HEK293T (cell line): ENCODE measurements at regions not wholly inside any gene's neighbourhood (a gene's known extent, or its start where the extent isn't known, plus 50 kb on each side); places are given as distances from the start of the nearest gene placed in this dataset.

Experiments used
- CTCF ChIA-PET: fragments of 350-600 bp; formaldehyde crosslinking; extraction: SDS; loops from one replicate; lab custom pipeline; 2021; ENCODE audit warnings: antibody characterized with exemption, inconsistent platforms; lab: Yijun Ruan, JAX
- POLR2A ChIA-PET: fragments of 350-600 bp; formaldehyde crosslinking; extraction: SDS; loops from one replicate; lab custom pipeline; 2020; ENCODE audit warnings: antibody characterized with exemption, inconsistent platforms; lab: Yijun Ruan, JAX
- DNase-seq: peaks from one replicate; pipeline ENCODE4 v3.0.0; 2012; ENCODE audit warnings: mixed read lengths; ENCODE audit errors: extremely low spot score
- ARNT ChIP-seq: fragments of 450-650 bp; IDR thresholded peaks from 2 replicates; pipeline ENCODE4 v1.6.1; 2017; ENCODE audit warnings: mild to moderate bottlenecking
- BHLHE40 ChIP-seq: fragments of 450-650 bp; IDR thresholded peaks from 2 replicates; pipeline ENCODE4 v1.6.1; 2016; ENCODE audit warnings: mild to moderate bottlenecking, moderate library complexity, borderline replicate concordance
- CTBP1 ChIP-seq: fragments of 450-650 bp; IDR thresholded peaks from 2 replicates; pipeline ENCODE4 v1.6.1; 2016; ENCODE audit warnings: borderline replicate concordance
- ELF4 ChIP-seq: fragments of 450-650 bp; IDR thresholded peaks from 2 replicates; pipeline ENCODE4 v1.6.1; 2017; ENCODE audit warnings: antibody characterized with exemption
- FOXA1 ChIP-seq: fragments of 450-650 bp; IDR thresholded peaks from 2 replicates; pipeline ENCODE4 v1.6.1; 2016; ENCODE audit warnings: mild to moderate bottlenecking
- FOXK2 ChIP-seq: fragments of 450-650 bp; IDR thresholded peaks from 2 replicates; pipeline ENCODE4 v1.6.1; 2016; ENCODE audit warnings: mild to moderate bottlenecking
- FOXM1 ChIP-seq: fragments of 450-650 bp; IDR thresholded peaks from 2 replicates; pipeline ENCODE4 v1.6.1; 2017; ENCODE audit warnings: mild to moderate bottlenecking, borderline replicate concordance
- HDGF ChIP-seq: fragments of 450-650 bp; IDR thresholded peaks from 2 replicates; pipeline ENCODE4 v1.6.1; 2017; ENCODE audit warnings: antibody characterized with exemption, borderline replicate concordance
- L3MBTL2 ChIP-seq: fragments of 450-650 bp; conservative IDR thresholded peaks from 2 replicates; pipeline ENCODE4 v1.6.1; 2016; ENCODE audit warnings: mild to moderate bottlenecking
- LEF1 ChIP-seq: fragments of 450-650 bp; IDR thresholded peaks from 2 replicates; pipeline ENCODE4 v1.6.1; 2017; ENCODE audit warnings: mild to moderate bottlenecking, borderline replicate concordance
- NFRKB ChIP-seq: fragments of 450-650 bp; IDR thresholded peaks from 2 replicates; pipeline ENCODE4 v1.6.1; 2016; ENCODE audit warnings: mild to moderate bottlenecking, moderate library complexity
- SP1 ChIP-seq: fragments of 450-650 bp; IDR thresholded peaks from 2 replicates; pipeline ENCODE4 v1.6.1; 2017
- SUZ12 ChIP-seq: fragments of 450-650 bp; IDR thresholded peaks from 2 replicates; pipeline ENCODE4 v1.6.1; 2016; ENCODE audit warnings: mild to moderate bottlenecking
- TARDBP ChIP-seq: fragments of 450-650 bp; IDR thresholded peaks from 2 replicates; pipeline ENCODE4 v1.6.1; 2016
- ZNF384 ChIP-seq: fragments of 450-650 bp; IDR thresholded peaks from 2 replicates; pipeline ENCODE4 v1.6.1; 2016
- TF ChIP-seq, protein P1 (sequence below): fragments of 450-650 bp; IDR thresholded peaks from 2 replicates; pipeline ENCODE4 v1.6.1; 2016

DNA sequence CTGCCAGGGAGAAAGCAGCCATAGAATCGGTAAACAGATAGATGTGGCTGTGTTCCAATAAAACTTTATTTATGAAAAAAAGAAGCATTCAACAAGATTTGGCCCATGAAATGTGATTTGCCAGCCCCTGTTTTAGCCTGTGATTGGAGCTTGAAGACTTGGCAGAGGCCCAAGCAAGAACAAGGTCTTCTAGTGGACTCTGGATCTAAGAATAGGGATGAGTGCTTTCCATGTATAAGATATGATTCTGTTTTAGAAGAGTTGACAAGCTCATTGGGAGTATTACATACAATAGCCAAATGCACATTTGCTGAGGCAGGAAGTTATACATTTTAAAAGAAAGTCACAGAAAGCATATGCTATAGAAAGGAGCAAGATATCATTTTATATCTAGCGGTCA, 175.6 kb upstream of the LUZP2 start:
- CTCF ChIA-PET, result no interaction called here
- DNase-seq, result no peak
- POLR2A ChIA-PET, result no interaction called here
- TF ChIP-seq HDGF (no peak), ARNT (no peak), FOXK2 (no peak), LEF1 (no peak), L3MBTL2 (no peak)

DNA sequence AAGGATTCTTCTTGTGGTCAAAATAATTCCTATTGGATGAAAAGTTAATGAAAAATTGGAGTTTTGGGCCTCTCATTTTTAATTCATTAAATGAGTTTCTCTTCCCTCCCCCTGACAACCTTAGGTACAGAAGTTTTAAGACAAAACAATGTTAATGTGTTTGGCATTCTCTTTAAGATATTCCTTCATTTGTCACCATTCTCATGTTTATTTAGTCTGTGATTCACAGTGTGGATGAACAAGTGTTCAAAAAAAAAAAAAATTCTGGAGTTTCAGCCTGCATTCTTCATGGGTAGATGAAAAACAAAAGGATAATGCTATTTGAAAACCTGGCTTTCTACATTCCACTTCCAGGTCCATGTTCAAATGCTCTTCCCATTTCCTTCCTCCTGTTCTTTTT, 172.6 kb upstream of the LUZP2 start:
- CTCF ChIA-PET, result no interaction called here
- DNase-seq, result no peak
- TF ChIP-seq NFRKB, result no peak
- no peak for TF ChIP-seq HDGF
- TF ChIP-seq, protein P1, sequence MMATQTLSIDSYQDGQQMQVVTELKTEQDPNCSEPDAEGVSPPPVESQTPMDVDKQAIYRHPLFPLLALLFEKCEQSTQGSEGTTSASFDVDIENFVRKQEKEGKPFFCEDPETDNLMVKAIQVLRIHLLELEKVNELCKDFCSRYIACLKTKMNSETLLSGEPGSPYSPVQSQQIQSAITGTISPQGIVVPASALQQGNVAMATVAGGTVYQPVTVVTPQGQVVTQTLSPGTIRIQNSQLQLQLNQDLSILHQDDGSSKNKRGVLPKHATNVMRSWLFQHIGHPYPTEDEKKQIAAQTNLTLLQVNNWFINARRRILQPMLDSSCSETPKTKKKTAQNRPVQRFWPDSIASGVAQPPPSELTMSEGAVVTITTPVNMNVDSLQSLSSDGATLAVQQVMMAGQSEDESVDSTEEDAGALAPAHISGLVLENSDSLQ, result no peak
- no peak for TF ChIP-seq FOXK2
- no peak for TF ChIP-seq FOXM1
- TF ChIP-seq FOXA1, result no peak
- TF ChIP-seq TARDBP, result no peak
- TF ChIP-seq L3MBTL2, result no peak
- no peak for TF ChIP-seq SP1
- TF ChIP-seq BHLHE40, result no peak
- TF ChIP-seq ZNF384, result no peak
- TF ChIP-seq SUZ12, result no peak
- no peak for TF ChIP-seq CTBP1
- no peak for TF ChIP-seq ELF4
- no peak for TF ChIP-seq ARNT
- no peak for TF ChIP-seq LEF1
- POLR2A ChIA-PET, result no interaction called here

DNA sequence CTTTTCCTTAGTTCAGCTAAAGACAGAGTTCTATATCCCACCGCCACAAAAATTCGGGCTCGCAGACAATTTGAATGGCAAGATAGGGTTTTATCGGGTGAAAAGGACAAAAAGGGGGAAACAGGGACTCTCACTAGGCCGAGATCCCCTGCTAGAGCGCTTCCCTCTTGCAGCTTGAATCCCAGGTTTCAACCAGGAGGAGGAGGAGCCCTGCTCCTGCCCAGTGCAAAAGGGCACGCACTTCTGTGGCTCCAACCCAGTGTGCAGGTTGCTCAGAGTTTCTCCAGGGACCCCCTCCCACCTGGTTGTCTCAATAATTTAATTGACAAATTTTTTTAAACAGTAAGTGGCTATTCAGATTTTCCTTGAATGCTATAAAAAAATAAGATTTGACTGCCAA, 152.6 kb upstream of the LUZP2 start:
- ChIA-PET CTCF (no interaction called here), POLR2A (no interaction called here)
- TF ChIP-seq SP1, result no peak
- no peak for TF ChIP-seq FOXM1
- no peak for TF ChIP-seq HDGF
- no peak for TF ChIP-seq ZNF384
- no peak for TF ChIP-seq L3MBTL2
- TF ChIP-seq LEF1, result no peak
- TF ChIP-seq FOXK2, result no peak
- no peak for TF ChIP-seq SUZ12
- no peak for TF ChIP-seq FOXA1
- TF ChIP-seq ELF4, result no peak
- TF ChIP-seq CTBP1, result no peak
- TF ChIP-seq, protein P1, result no peak
- TF ChIP-seq NFRKB, result no peak
- TF ChIP-seq ARNT, result no peak
- TF ChIP-seq BHLHE40, result no peak
- no peak for TF ChIP-seq TARDBP
- DNase-seq, result no peak

- CTCF ChIA-PET, result no interaction called here
- TF ChIP-seq NFRKB (no peak), SUZ12 (no peak), L3MBTL2 (no peak), FOXM1 (no peak), HDGF (no peak), TARDBP (no peak), BHLHE40 (no peak), ZNF384 (no peak), LEF1 (no peak), ARNT (no peak), ELF4 (no peak), FOXK2 (no peak), SP1 (no peak), CTBP1 (no peak), FOXA1 (no peak)
- TF ChIP-seq, protein P1, result no peak
- DNase-seq, result no peak
- POLR2A ChIA-PET, result no interaction called here
These were observed 147.9 kb upstream of the LUZP2 start for GRCh38 chr11:24348908-24349307.

DNA sequence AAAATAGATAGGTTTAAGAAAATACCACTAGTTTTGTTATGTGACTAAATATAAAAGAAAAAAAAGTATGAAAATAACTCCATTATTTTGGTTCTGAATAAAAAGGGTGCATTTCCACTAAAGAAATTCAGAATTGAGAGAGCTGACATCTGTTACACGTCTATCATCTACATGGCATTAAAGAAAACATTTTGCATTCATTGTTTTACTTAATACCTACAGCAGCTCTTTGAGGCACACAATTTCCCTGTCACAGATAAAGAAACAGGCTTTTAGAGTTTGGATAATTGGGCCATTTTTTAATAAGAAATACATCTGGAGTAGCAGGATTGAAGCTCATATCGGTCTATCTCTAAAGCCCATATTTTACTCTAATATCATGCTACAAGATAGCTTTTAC, 145.7 kb upstream of the LUZP2 start:
- TF ChIP-seq SP1, result no peak
- TF ChIP-seq FOXA1, result no peak
- no peak for TF ChIP-seq ZNF384
- TF ChIP-seq L3MBTL2, result no peak
- no peak for TF ChIP-seq BHLHE40
- no peak for TF ChIP-seq ELF4
- POLR2A ChIA-PET, result no interaction called here
- CTCF ChIA-PET, result no interaction called here
- no peak for DNase-seq

DNA sequence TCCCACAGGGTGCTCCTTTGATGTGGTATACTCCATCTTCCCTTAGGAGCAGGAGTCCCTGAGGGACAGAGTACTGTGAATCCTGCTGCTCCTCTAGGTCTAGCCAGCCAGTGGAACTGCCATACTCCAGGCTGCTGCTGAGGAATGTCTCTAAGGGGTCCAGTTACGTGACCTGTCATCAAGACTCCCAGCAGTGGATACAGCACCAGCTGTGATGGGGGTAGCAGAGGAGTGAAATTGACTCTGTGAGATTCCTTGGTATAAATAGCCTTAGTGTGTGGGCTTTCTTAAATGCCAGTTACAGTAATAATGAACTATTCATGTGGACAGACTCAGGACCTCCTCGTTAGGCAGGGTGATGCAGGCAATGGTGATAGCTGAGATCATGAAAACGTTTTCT, 140.4 kb upstream of the LUZP2 start:
- ChIA-PET CTCF (no interaction called here), POLR2A (no interaction called here)
- no peak for DNase-seq
- TF ChIP-seq BHLHE40 (no peak), TARDBP (no peak), CTBP1 (no peak), HDGF (no peak)
